ENCODE measurements at regions not wholly inside any gene's neighbourhood (a gene's known extent, or its start where the extent isn't known, plus 50 kb on each side); places are given as distances from the start of the nearest gene placed in this dataset.

- DNase-seq, result no peak
These were observed 394.6 kb downstream of the PCDH7 start for GRCh38 chr4:31114816-31115215.

- DNase-seq, result no peak
These were observed 403.9 kb downstream of the PCDH7 start for GRCh38 chr4:31124008-31124585.

GRCh38 chr4:31125061-31125460, 404.9 kb downstream of the PCDH7 start:
- peak; percentile 67 for DNase-seq

GRCh38 chr4:31125496-31125895, 405.3 kb downstream of the PCDH7 start:
- no peak for DNase-seq

GRCh38 chr4:31126881-31127398, 406.8 kb downstream of the PCDH7 start:
- DNase-seq, result no peak

GRCh38 chr4:31130930-31131329, 410.8 kb downstream of the PCDH7 start:
- no peak for DNase-seq

- DNase-seq, result no peak
These were observed 414.6 kb downstream of the PCDH7 start for GRCh38 chr4:31134720-31135119.

GRCh38 chr4:31139767-31140166, 419.6 kb downstream of the PCDH7 start:
- DNase-seq, result no peak

- DNase-seq, result no peak
These were observed 421.1 kb downstream of the PCDH7 start for GRCh38 chr4:31141095-31141831.

- DNase-seq, result no peak
These were observed 421.6 kb downstream of the PCDH7 start for GRCh38 chr4:31141832-31142142.

- DNase-seq, result no peak
These were observed 426.2 kb downstream of the PCDH7 start for GRCh38 chr4:31146366-31146765.

- no peak for DNase-seq
These were observed 428.8 kb downstream of the PCDH7 start for GRCh38 chr4:31148990-31149389.

- DNase-seq, result no peak
These were observed 436.1 kb downstream of the PCDH7 start for GRCh38 chr4:31156221-31156620.

GRCh38 chr4:31160146-31160545, 440.0 kb downstream of the PCDH7 start:
- DNase-seq, result no peak

- DNase-seq, result no peak
These were observed 449.7 kb downstream of the PCDH7 start for GRCh38 chr4:31169846-31170245.

GRCh38 chr4:31171362-31171761, 451.2 kb downstream of the PCDH7 start:
- DNase-seq, result no peak

GRCh38 chr4:31175242-31175910, 455.2 kb downstream of the PCDH7 start:
- no peak for DNase-seq

- DNase-seq, result no peak
These were observed 463.1 kb downstream of the PCDH7 start for GRCh38 chr4:31183256-31183655.

- no peak for DNase-seq
These were observed 464.9 kb downstream of the PCDH7 start for GRCh38 chr4:31185014-31185585.

- DNase-seq, result no peak
These were observed 467.8 kb downstream of the PCDH7 start for GRCh38 chr4:31187979-31188378.

- no peak for DNase-seq
These were observed 469.8 kb downstream of the PCDH7 start for GRCh38 chr4:31189938-31190337.

GRCh38 chr4:31190671-31191070, 470.5 kb downstream of the PCDH7 start:
- no peak for DNase-seq

- DNase-seq, result no peak
These were observed 472.2 kb downstream of the PCDH7 start for GRCh38 chr4:31192341-31192740.

- DNase-seq, result no peak
These were observed 473.4 kb downstream of the PCDH7 start for GRCh38 chr4:31193521-31193920.

All from left hindlimb (tissue), 1 donor.